Panc1 (cell line): ENCODE measurements at regions not wholly inside any gene's neighbourhood (a gene's known extent, or its start where the extent isn't known, plus 50 kb on each side); places are given as distances from the start of the nearest gene placed in this dataset.

Source experiments
- ATAC-seq: fragments of 200-7000 bp; cut with Tn5 transposase; 2 replicates; pipeline ENCODE4 v1.9.1; 2020; ENCODE audit warnings: mild to moderate bottlenecking, moderate library complexity
- BruUV-seq: library from RNA; stranded (reverse); fragments of 400-500 nt; replicated peaks from 2 replicates; lab custom pipeline; 2021; lab: Mats Ljungman, UMichigan
- CTCF ChIA-PET: fragments of 300-600 bp; sonication (Branson Sonifier 250); formaldehyde crosslinking; loops from one replicate; lab custom pipeline; 2022; ENCODE audit warnings: antibody characterized with exemption; lab: Charles Lee
- POLR2A ChIA-PET: fragments of 300-600 bp; sonication (Branson Sonifier 250); formaldehyde crosslinking; loops from one replicate; lab custom pipeline; 2022; ENCODE audit warnings: antibody characterized with exemption; lab: Charles Lee
- DNase-seq: peaks from one replicate; pipeline ENCODE4 v3.0.0-alpha.2; 2010; ENCODE audit warnings: low read depth, low spot score
- H3K27ac ChIP-seq: 2 replicates; pipeline ENCODE4 v1.5.1; 2011; ENCODE audit warnings: mild to moderate bottlenecking, low read length, inconsistent platforms
- H3K27me3 ChIP-seq: fragments of 200-500 bp; sonication (Bioruptor generic); 2 replicates; pipeline ENCODE4 v1.6.0; 2014; ENCODE audit warnings: low read length, inconsistent platforms; ENCODE audit not compliant: control insufficient read depth, insufficient read depth
- H3K36me3 ChIP-seq: fragments of 200-500 bp; sonication (Bioruptor generic); 2 replicates; pipeline ENCODE4 v1.5.1; 2014; ENCODE audit warnings: inconsistent platforms, mild to moderate bottlenecking, low read length, moderate library complexity; ENCODE audit not compliant: control insufficient read depth, insufficient read depth
- H3K4me1 ChIP-seq: 2 replicates; pipeline ENCODE4 v1.5.1; 2011; ENCODE audit warnings: inconsistent platforms, mild to moderate bottlenecking, low read length, moderate library complexity; ENCODE audit not compliant: control insufficient read depth, insufficient read depth
- H3K4me3 ChIP-seq, 2 experiments: 2 replicates each; pipeline ENCODE4 v1.5.1; 2011 to 2012; ENCODE audit warnings: low read depth in 2 of 2, low read length in 2 of 2, mild to moderate bottlenecking in 2 of 2, inconsistent platforms in 1 of 2, moderate library complexity in 1 of 2
- H3K9me3 ChIP-seq: fragments of 200-500 bp; sonication (Bioruptor generic); 2 replicates; pipeline ENCODE4 v1.5.1; 2014; ENCODE audit warnings: low read depth, mild to moderate bottlenecking, inconsistent platforms, low read length, moderate library complexity; ENCODE audit not compliant: control insufficient read depth, insufficient read depth
- CTCF ChIP-seq: fragments of 450-650 bp; IDR thresholded peaks from 2 replicates; pipeline ENCODE4 v1.5.1; 2017; ENCODE audit warnings: mild to moderate bottlenecking
- POLR2AphosphoS5 ChIP-seq: IDR thresholded peaks from 2 replicates; pipeline ENCODE4 v1.6.1; 2012; ENCODE audit warnings: mild to moderate bottlenecking, low read depth, low read length, moderate library complexity
- REST ChIP-seq, 2 experiments: IDR thresholded peaks; 2 replicates each; pipeline ENCODE4 v1.6.1; 2011 to 2012; ENCODE audit warnings: low read depth in 2 of 2, control low read depth in 1 of 2, low read length in 1 of 2, mild to moderate bottlenecking in 1 of 2, moderate library complexity in 1 of 2; ENCODE audit not compliant: insufficient read depth in 1 of 2
- SIN3A ChIP-seq: IDR thresholded peaks from 2 replicates; pipeline ENCODE4 v1.6.1; 2012; ENCODE audit warnings: low read depth, mild to moderate bottlenecking, low read length, moderate library complexity, borderline replicate concordance; ENCODE audit not compliant: insufficient read depth
- TCF7L2 ChIP-seq: IDR thresholded peaks from 2 replicates; pipeline ENCODE4 v1.6.1; 2011; ENCODE audit warnings: mild to moderate bottlenecking, low read depth, low read length, inconsistent platforms
- in situ Hi-C: cut with HindIII; loops from 2 replicates; pipeline ENCODE4 v1.10.0; 2016; ENCODE audit warnings: low sequenced_read_pairs, low pct_unique_long_range_greater_than_20kb
- intact Hi-C: fragments of 100-400 bp; cut with micrococcal nuclease; formaldehyde crosslinking; loops from one replicate; pipeline ENCODE4 v1.10.0; 2022; ENCODE audit not compliant: unreplicated experiment

GRCh38 chr7:47658886-47659635 lies 77.2 kb upstream of the TNS3 start:
- Histone ChIP-seq H3K4me3 (no peak overlapping the region), H3K9me3 (no peaks in the 10 kb centered on the region), H3K27ac (peak overlapping the region; percentile 92), H3K36me3 (no peaks in the 10 kb centered on the region), H3K4me1 (peaks cover 41% of the 10 kb centered on the region), H3K27me3 (no peaks in the 10 kb centered on the region)
- in situ Hi-C loops: no loop called here
- POLR2A ChIA-PET: no interaction called here
- no peak for DNase-seq
- ATAC-seq: peak; percentile 50
- CTCF ChIA-PET: no interaction called here
- intact Hi-C loops: no loop called here
- no TSS peak for BruUV-seq
- TF ChIP-seq SIN3A (no peak), TCF7L2 (no peak), CTCF (no peak), REST (IDR thresholded peaks at IDR 0.05; ENCODE audit: insufficient read depth in 1 of 2, low read depth in 2 of 2, low read length in 1 of 2) (no peak), POLR2AphosphoS5 (no peak)

GRCh38 chr7:47657126-47657525 lies 75.2 kb upstream of the TNS3 start:
- TF ChIP-seq CTCF (no peak), POLR2AphosphoS5 (no peak), SIN3A (no peak), TCF7L2 (no peak), REST (IDR thresholded peaks at IDR 0.05; ENCODE audit: insufficient read depth in 1 of 2, low read depth in 2 of 2, low read length in 1 of 2) (no peak)
- no peaks in the 10 kb centered on the region for H3K9me3 ChIP-seq
- H3K4me3 ChIP-seq: no peak overlapping the region
- ATAC-seq (no peak), DNase-seq (no peak)
- no peaks in the 10 kb centered on the region for H3K27me3 ChIP-seq
- intact Hi-C loops (no loop called here), in situ Hi-C loops (no loop called here)
- ChIA-PET POLR2A (no interaction called here), CTCF (no interaction called here)
- peak overlapping the region; percentile 92 for H3K27ac ChIP-seq
- peaks cover 40% of the 10 kb centered on the region for H3K4me1 ChIP-seq
- BruUV-seq: no TSS peak
- no peaks in the 10 kb centered on the region for H3K36me3 ChIP-seq
